DND-41 (cell line): ENCODE measurements at regions not wholly inside any gene's neighbourhood (a gene's known extent, or its start where the extent isn't known, plus 50 kb on each side); places are given as distances from the start of the nearest gene placed in this dataset.

ENCODE experiments used
- ATAC-seq: fragments of 200-7000 bp; cut with Tn5 transposase; 3 replicates; pipeline ENCODE4 v1.9.1; 2021; ENCODE audit warnings: low read depth; ENCODE audit not compliant: insufficient read depth
- DNase-seq: peaks from one replicate; pipeline ENCODE4 v3.0.0-alpha.2; 2020
- H2AFZ ChIP-seq: 2 replicates; pipeline ENCODE4 v1.6.0; 2012; ENCODE audit warnings: low read depth, low read length
- H3K27ac ChIP-seq: 2 replicates; pipeline ENCODE4 v1.5.1; 2012; ENCODE audit warnings: low read length, inconsistent platforms
- H3K27me3 ChIP-seq: fragments of 200-600 bp; sonication (generic); 2 replicates; pipeline ENCODE4 v1.6.0; 2012; ENCODE audit warnings: low read length, mild to moderate bottlenecking, inconsistent platforms; ENCODE audit not compliant: insufficient read depth, poor library complexity
- H3K36me3 ChIP-seq: 2 replicates; pipeline ENCODE4 v1.5.1; 2012; ENCODE audit warnings: low read length, inconsistent platforms; ENCODE audit not compliant: insufficient read depth
- H3K4me1 ChIP-seq: 2 replicates; pipeline ENCODE4 v1.5.1; 2012; ENCODE audit warnings: mild to moderate bottlenecking, low read length; ENCODE audit not compliant: insufficient read depth
- H3K4me2 ChIP-seq: 2 replicates; pipeline ENCODE4 v1.6.0; 2012; ENCODE audit warnings: mild to moderate bottlenecking, moderate library complexity, low read length, inconsistent platforms; ENCODE audit not compliant: insufficient read depth
- H3K4me3 ChIP-seq, 2 experiments: fragments of 200-600 bp in 1 of 2; shearing (Covaris generic) in 1 of 2; 2 replicates each; pipeline ENCODE4 v1.5.1; 2012 to 2016; ENCODE audit warnings: inconsistent platforms in 2 of 2, low read length in 2 of 2, mild to moderate bottlenecking in 2 of 2, low read depth in 1 of 2, moderate library complexity in 1 of 2
- H3K79me2 ChIP-seq: 2 replicates; pipeline ENCODE4 v1.6.0; 2012; ENCODE audit warnings: low read length, inconsistent platforms; ENCODE audit not compliant: insufficient read depth
- H3K9ac ChIP-seq: 2 replicates; pipeline ENCODE4 v1.6.0; 2012; ENCODE audit warnings: low read depth, mild to moderate bottlenecking, inconsistent platforms, low read length, moderate library complexity
- H3K9me3 ChIP-seq: 2 replicates; pipeline ENCODE4 v1.5.1; 2012; ENCODE audit warnings: low read length, moderate library complexity, mild to moderate bottlenecking, inconsistent platforms; ENCODE audit not compliant: insufficient read depth, severe bottlenecking
- H4K20me1 ChIP-seq: 2 replicates; pipeline ENCODE4 v1.6.0; 2012; ENCODE audit warnings: low read length; ENCODE audit not compliant: insufficient read depth
- EZH2 ChIP-seq: IDR thresholded peaks from 3 replicates; pipeline ENCODE4 v1.6.1; 2012; ENCODE audit warnings: borderline replicate concordance, low read depth, mild to moderate bottlenecking, moderate library complexity, low read length, inconsistent platforms; ENCODE audit not compliant: severe bottlenecking
- TF ChIP-seq, protein P1 (sequence below): IDR thresholded peaks from 2 replicates; pipeline ENCODE4 v1.5.1; 2012; ENCODE audit warnings: borderline replicate concordance, low read length, moderate library complexity, mild to moderate bottlenecking; ENCODE audit not compliant: poor library complexity, severe bottlenecking; ENCODE audit errors: extremely low read depth

DNA sequence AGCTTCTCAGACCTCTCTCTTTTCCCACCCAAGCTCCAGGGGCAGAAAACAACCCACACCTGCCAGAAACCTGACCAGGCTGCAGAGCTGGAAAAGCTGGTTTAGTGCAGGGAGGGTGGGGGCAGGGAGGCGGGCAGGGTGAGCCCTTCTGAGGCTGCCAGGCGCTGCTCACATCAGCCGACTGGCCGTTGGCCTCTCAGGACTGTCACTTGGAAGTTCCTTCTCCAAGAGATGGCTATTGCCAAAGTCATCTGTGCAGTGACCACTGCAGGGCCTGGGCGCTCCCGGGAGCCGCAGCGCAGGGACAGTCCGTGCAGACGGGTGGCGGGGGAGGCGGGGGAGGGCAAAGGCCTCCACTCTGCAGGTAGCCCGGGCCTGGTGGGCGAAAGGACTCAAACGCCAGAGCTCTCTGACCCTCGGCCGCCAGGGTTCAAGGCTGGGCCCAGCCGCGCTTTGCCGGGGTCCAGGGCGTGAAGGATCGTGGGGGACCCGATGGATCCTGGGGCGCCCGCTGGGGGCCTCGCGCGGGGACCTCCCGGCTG, 205.0 kb upstream of the IER5L start:
- H3K36me3 ChIP-seq = no peaks in the 10 kb centered on the region
- H3K9ac ChIP-seq = no peak overlapping the region
- H3K27ac ChIP-seq = no peak overlapping the region
- H3K4me1 ChIP-seq = no peaks in the 10 kb centered on the region
- H3K27me3 ChIP-seq = no peaks in the 10 kb centered on the region
- TF ChIP-seq, protein P1, sequence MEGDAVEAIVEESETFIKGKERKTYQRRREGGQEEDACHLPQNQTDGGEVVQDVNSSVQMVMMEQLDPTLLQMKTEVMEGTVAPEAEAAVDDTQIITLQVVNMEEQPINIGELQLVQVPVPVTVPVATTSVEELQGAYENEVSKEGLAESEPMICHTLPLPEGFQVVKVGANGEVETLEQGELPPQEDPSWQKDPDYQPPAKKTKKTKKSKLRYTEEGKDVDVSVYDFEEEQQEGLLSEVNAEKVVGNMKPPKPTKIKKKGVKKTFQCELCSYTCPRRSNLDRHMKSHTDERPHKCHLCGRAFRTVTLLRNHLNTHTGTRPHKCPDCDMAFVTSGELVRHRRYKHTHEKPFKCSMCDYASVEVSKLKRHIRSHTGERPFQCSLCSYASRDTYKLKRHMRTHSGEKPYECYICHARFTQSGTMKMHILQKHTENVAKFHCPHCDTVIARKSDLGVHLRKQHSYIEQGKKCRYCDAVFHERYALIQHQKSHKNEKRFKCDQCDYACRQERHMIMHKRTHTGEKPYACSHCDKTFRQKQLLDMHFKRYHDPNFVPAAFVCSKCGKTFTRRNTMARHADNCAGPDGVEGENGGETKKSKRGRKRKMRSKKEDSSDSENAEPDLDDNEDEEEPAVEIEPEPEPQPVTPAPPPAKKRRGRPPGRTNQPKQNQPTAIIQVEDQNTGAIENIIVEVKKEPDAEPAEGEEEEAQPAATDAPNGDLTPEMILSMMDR = no peak
- no peaks in the 10 kb centered on the region for H3K79me2 ChIP-seq
- no peaks in the 10 kb centered on the region for H4K20me1 ChIP-seq
- no peak overlapping the region for H3K4me3 ChIP-seq
- no peak for DNase-seq
- H2AFZ ChIP-seq = no peak overlapping the region
- ATAC-seq = no peak
- H3K4me2 ChIP-seq = 0 out of 2 replicates have a peak overlapping the region, but pooled peaks have one; percentile 8
- no peaks in the 10 kb centered on the region for H3K9me3 ChIP-seq

DNA sequence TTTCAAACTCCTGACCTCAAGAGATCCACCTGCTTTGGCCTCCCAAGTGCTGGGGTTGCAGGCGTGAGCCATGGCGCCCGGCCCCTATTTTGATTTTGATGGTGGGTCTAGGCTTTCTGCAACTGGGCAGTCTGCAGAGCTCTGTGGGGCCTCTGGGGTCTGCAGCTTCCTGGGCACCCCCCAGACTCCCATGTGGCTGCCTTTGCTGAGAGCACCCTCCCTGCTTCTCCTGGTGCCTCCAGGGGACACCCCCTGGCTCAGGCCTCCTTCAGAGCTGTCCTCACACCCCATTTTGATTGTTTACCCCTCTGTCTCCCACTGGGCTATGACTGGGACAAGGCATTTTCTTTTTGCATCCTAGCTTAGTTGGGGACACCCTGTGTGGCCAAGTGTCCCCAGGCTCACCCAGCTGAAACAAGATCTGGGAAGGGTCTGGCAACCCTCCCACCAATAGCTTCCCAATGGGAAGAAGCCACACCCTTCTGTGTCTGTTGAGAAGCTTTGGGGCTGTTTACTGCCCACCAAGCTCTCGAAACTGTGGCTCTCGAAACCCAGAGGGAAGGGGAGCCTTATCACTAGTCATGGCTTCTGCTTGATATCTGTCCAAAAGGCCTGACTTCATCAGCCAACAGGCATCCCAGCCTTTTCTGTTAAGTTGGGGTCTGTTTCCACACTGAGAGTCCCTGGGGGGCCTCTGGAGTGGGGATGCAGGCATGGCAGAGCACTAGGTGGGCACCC, 204.4 kb upstream of the IER5L start:
- Histone ChIP-seq H3K27me3 (no peaks in the 10 kb centered on the region), H3K9ac (no peak overlapping the region), H2AFZ (no peak overlapping the region), H3K79me2 (no peaks in the 10 kb centered on the region), H3K27ac (no peak overlapping the region), H3K9me3 (no peaks in the 10 kb centered on the region), H3K4me2 (no peak overlapping the region), H3K4me3 (no peak overlapping the region), H3K4me1 (no peaks in the 10 kb centered on the region), H4K20me1 (no peaks in the 10 kb centered on the region), H3K36me3 (no peaks in the 10 kb centered on the region)
- ATAC-seq (no peak), DNase-seq (no peak)
- TF ChIP-seq EZH2 = no peak
- TF ChIP-seq, protein P1 = no peak

DNA sequence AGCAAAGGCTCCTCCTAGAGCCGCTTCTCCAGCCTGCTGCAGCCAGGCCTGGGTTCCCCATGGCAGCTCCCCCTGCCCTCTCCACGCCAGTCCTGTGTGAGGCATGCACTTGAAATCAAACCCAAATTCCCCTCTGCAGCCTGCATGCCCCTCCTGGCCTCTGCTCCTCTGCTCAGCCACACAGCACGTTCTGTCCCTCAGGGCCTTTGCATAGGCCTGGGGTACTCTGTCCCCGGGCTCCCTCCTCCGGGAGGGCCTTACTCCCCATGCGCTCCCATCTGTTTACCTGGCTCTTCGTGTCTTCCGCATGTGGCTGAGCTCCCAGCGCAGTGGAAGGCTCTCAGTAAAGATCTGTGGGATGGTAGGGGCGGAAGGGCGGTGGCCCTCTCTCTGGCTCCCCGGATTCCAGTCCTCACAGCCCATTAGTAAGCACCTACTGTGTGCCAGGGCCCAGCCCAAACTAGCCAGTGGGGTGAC, 203.5 kb upstream of the IER5L start:
- H3K36me3 ChIP-seq = no peaks in the 10 kb centered on the region
- H3K27me3 ChIP-seq = no peaks in the 10 kb centered on the region
- H3K4me1 ChIP-seq = no peaks in the 10 kb centered on the region
- H3K9ac ChIP-seq = no peak overlapping the region
- H4K20me1 ChIP-seq = no peaks in the 10 kb centered on the region
- no peak overlapping the region for H2AFZ ChIP-seq
- no peaks in the 10 kb centered on the region for H3K9me3 ChIP-seq
- H3K79me2 ChIP-seq = no peaks in the 10 kb centered on the region
- H3K4me2 ChIP-seq = no peak overlapping the region
- TF ChIP-seq EZH2 = no peak
- TF ChIP-seq, protein P1 = no peak
- ATAC-seq (no peak), DNase-seq (no peak)
- H3K27ac ChIP-seq = no peak overlapping the region
- H3K4me3 ChIP-seq = no peak overlapping the region
